Right forelimb (tissue), 1 donor: ENCODE measurements at regions not wholly inside any gene's neighbourhood (a gene's known extent, or its start where the extent isn't known, plus 50 kb on each side); places are given as distances from the start of the nearest gene placed in this dataset.
A peak's percentile ranks its signal among the peaks of the same experiment; 100 is the strongest.

Experiments
- DNase-seq: peaks from one replicate; pipeline ENCODE4 v3.0.0-alpha.2; 2018

GRCh38 chr18:55089610-55090009 lies 130.3 kb upstream of the CCDC68 start:
- no peak for DNase-seq

- DNase-seq = no peak
These were observed 129.3 kb upstream of the CCDC68 start for GRCh38 chr18:55088561-55088960.

GRCh38 chr18:55088000-55088401 lies 128.7 kb upstream of the CCDC68 start:
- DNase-seq = no peak

GRCh38 chr18:55086906-55087305 lies 127.6 kb upstream of the CCDC68 start:
- DNase-seq = no peak

- no peak for DNase-seq
These were observed 126.5 kb upstream of the CCDC68 start for GRCh38 chr18:55085557-55086285.

- no peak for DNase-seq
These were observed 125.3 kb upstream of the CCDC68 start for GRCh38 chr18:55084550-55084949.

GRCh38 chr18:55083461-55083860 lies 124.2 kb upstream of the CCDC68 start:
- DNase-seq = no peak

GRCh38 chr18:55079481-55080355 lies 120.5 kb upstream of the CCDC68 start:
- DNase-seq = peak; percentile 49

GRCh38 chr18:55079067-55079466 lies 119.8 kb upstream of the CCDC68 start:
- DNase-seq = no peak

GRCh38 chr18:55078303-55078932 lies 119.2 kb upstream of the CCDC68 start:
- DNase-seq = no peak

GRCh38 chr18:55076643-55077218 lies 117.5 kb upstream of the CCDC68 start:
- no peak for DNase-seq

GRCh38 chr18:55073834-55074233 lies 114.6 kb upstream of the CCDC68 start:
- no peak for DNase-seq

GRCh38 chr18:55073116-55073515 lies 113.9 kb upstream of the CCDC68 start:
- no peak for DNase-seq

GRCh38 chr18:55072698-55073097 lies 113.4 kb upstream of the CCDC68 start:
- DNase-seq = no peak

- DNase-seq = no peak
These were observed 112.9 kb upstream of the CCDC68 start for GRCh38 chr18:55072181-55072580.

- DNase-seq = no peak
These were observed 110.2 kb upstream of the CCDC68 start for GRCh38 chr18:55069497-55069896.

- DNase-seq = no peak
These were observed 105.5 kb upstream of the CCDC68 start for GRCh38 chr18:55064760-55065159.

- no peak for DNase-seq
These were observed 104.8 kb upstream of the CCDC68 start for GRCh38 chr18:55064073-55064472.

GRCh38 chr18:55054021-55054990 lies 95.0 kb upstream of the CCDC68 start:
- DNase-seq = no peak

- no peak for DNase-seq
These were observed 89.6 kb upstream of the CCDC68 start for GRCh38 chr18:55048892-55049291.

- no peak for DNase-seq
These were observed 88.3 kb upstream of the CCDC68 start for GRCh38 chr18:55047546-55047945.

- DNase-seq = no peak
These were observed 82.1 kb upstream of the CCDC68 start for GRCh38 chr18:55041366-55041765.
